ENCODE measurements at regions not wholly inside any gene's neighbourhood (a gene's known extent, or its start where the extent isn't known, plus 50 kb on each side); places are given as distances from the start of the nearest gene placed in this dataset.

- H3K4me1 ChIP-seq (ENCODE audit: control insufficient read depth in 1 of 2, insufficient read depth in 2 of 2, low read length in 2 of 2) = no peaks in the 10 kb centered on the region
- ChIA-PET POLR2A (interaction anchor here (0.6 to 3.0 kb wide), 21 partner anchors 11 to 514 kb away, joined by 3 to 43 read pairs (median 4); no protein-coding TSS in a partner anchor), CTCF (interaction anchor here (0.7 to 1.2 kb wide), 4 partner anchors 10 to 126 kb away, joined by 3 to 4 read pairs (median 4); no protein-coding TSS in a partner anchor), RAD21 (ENCODE audit: low non-redundant PET in 1 of 2, low total read pairs in 2 of 2, uncharacterized antibody in 2 of 2, unreplicated experiment in 2 of 2) (no interaction called here)
- peak; percentile 89 for ATAC-seq
- no peaks in the 10 kb centered on the region for H3K36me3 ChIP-seq (ENCODE audit: control insufficient read depth in 1 of 2, insufficient read depth in 2 of 2, low read length in 2 of 2)
- H3K9me3 ChIP-seq (ENCODE audit: control insufficient read depth in 1 of 2, insufficient read depth in 1 of 2, low read depth in 1 of 2, low read length in 2 of 2) = no peaks in the 10 kb centered on the region
- TF ChIP-seq ATF3 (IDR thresholded peaks at IDR 0.05) (no peak), SRF (IDR thresholded peaks at IDR 0.05; ENCODE audit: low read depth) (no peak), MAX (IDR thresholded peaks at IDR 0.05) (no peak), POLR2AphosphoS5 (IDR thresholded peaks at IDR 0.05; ENCODE audit: low read depth, low read length) (peak; percentile 73), CTCF (IDR thresholded peaks at IDR 0.05 in 2 of 3, conservative IDR thresholded peaks at IDR 0.05 in 1 of 3; ENCODE audit: borderline replicate concordance in 1 of 3, insufficient read depth in 1 of 3, low read depth in 2 of 3, low read length in 2 of 3) (peak in 2 of 3 experiments; percentile 20 to 35; a peak in 2 of 6 replicates), POLR2A (IDR thresholded peaks at IDR 0.05; ENCODE audit: borderline replicate concordance, extremely low read depth, insufficient read depth, insufficient read length) (peak; percentile 100), CBX3 (IDR thresholded peaks at IDR 0.05; ENCODE audit: low read depth) (no peak), TCF7L2 (IDR thresholded peaks at IDR 0.05; ENCODE audit: borderline replicate concordance, extremely low read depth, insufficient read depth, insufficient read length) (no peak), EZH2phosphoT487 (IDR thresholded peaks at IDR 0.05; ENCODE audit: borderline replicate concordance) (no peak), SP1 (IDR thresholded peaks at IDR 0.05; ENCODE audit: low read depth) (no peak)
- intact Hi-C loops (cut with micrococcal nuclease) = no loop called here
- H3K4me2 ChIP-seq (ENCODE audit: low read length) = no peak overlapping the region
- no peak overlapping the region for H2AFZ ChIP-seq (ENCODE audit: low read depth, low read length, poor library complexity, severe bottlenecking)
- TSS peak; percentile 96 for BruUV-seq (replicated peaks)
- no peak overlapping the region for H3K4me3 ChIP-seq (replicated peaks in 1 of 2; ENCODE audit: low read depth in 1 of 2, low read length in 2 of 2)
- H3K27ac ChIP-seq (ENCODE audit: low read depth, low read length) = no peak overlapping the region
- no peaks in the 10 kb centered on the region for H3K79me2 ChIP-seq (ENCODE audit: insufficient read depth, low read length)
- DNase-seq (ENCODE audit: low read depth, low spot score) = peak; percentile 70
- H3K27me3 ChIP-seq (ENCODE audit: insufficient read depth, low read length) = no peaks in the 10 kb centered on the region
- no peaks in the 10 kb centered on the region for H3K9me2 ChIP-seq (ENCODE audit: insufficient read depth)
- no peak overlapping the region for H3K9ac ChIP-seq (ENCODE audit: low read length)
- no peaks in the 10 kb centered on the region for H4K20me1 ChIP-seq (ENCODE audit: insufficient read depth)
These were observed 116.1 kb upstream of the TSC22D1 start for GRCh38 chr13:44692173-44692713.

Measured in HCT116 (cell line).